ENCODE measurements at regions not wholly inside any gene's neighbourhood (a gene's known extent, or its start where the extent isn't known, plus 50 kb on each side); places are given as distances from the start of the nearest gene placed in this dataset.
"Not testable (repeated sequence)": the region's sequence is repeated elsewhere in the genome, so short reads cannot be mapped to it uniquely, and the experiment has no call there.

DNA sequence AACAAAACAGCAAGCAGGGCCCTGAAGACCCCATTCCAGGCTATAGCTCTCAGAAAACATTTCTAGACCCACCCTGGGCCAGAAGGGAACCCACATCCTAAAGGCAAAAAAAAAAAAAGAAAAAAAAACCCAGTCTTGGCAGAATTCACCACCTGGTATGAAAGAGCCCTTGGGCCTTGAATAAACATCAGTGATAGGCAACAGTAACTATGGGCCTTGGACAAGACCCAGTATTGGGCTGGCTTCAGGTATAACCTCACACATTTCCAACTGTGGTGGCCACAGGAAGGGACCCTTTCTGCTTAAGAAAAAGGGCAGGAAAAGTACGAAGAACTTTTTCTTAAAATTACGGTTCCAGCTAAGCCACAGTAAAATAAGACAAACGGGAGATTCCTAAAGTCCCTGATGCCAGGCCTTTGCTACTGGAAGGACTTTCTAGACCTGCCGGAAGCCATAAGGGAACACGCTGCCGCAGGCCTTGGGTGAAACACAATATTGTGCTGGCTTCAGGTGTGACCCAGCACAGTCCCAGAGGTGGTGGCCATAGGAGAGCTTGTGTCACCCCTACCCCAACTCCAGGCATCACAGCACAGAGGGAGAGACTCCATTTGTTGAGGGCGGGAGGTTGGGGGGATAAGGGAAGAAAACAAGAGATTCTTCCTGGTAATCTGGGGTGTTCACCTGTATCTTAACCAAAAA is 505.2 kb upstream of the RGMB start:
- DNase-seq (ENCODE audit: low spot score) = peak; percentile 41
- intact Hi-C loops (cut with DNase I) = loop anchor here in 1 of 2 donors (10.0 kb wide), 1 partner anchor 1454 kb away; no protein-coding TSS in a partner anchor

DNA sequence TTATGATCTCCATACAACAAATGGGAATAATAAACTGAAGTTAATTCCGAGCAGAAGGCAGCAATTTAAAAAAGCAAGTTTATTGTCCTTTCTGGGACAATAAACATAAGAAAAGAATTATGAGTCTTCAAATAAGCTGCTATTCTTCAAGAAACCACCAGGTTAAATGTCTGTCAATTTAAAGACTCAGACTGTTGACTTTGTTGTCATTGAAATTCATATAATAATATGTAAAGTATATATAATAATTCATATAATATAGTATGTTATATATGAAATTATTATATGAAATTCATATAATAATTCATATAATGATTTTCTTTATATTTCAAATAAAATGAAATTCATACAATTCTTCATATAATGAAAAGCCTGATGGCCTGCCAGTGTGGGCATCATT is 497.5 kb upstream of the RGMB start:
- DNase-seq (ENCODE audit: low spot score) = no peak

DNA sequence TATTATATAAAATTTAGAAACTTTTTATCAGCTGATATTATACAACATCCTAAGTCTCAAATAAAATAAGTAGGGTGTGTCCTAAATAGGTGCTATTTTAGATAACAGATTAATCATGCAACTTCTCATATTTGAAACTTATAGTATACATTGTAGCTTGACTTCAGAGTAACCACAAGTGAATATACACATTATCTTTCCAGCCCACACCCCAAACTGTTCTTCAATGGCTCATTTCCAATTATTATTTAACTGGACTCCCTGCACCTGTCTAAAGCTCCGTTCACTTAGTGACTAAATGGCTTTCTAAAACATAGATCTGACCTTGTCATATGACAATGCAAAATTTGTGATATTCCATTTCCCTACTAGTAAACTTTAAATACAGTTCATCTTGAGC is 490.9 kb upstream of the RGMB start:
- no peak for DNase-seq (ENCODE audit: low spot score)
- intact Hi-C loops (cut with DNase I) = no loop called here

More for the DNA sequence above, 497.5 kb upstream of the RGMB start:
- intact Hi-C loops (cut with DNase I) = no loop called here

DNA sequence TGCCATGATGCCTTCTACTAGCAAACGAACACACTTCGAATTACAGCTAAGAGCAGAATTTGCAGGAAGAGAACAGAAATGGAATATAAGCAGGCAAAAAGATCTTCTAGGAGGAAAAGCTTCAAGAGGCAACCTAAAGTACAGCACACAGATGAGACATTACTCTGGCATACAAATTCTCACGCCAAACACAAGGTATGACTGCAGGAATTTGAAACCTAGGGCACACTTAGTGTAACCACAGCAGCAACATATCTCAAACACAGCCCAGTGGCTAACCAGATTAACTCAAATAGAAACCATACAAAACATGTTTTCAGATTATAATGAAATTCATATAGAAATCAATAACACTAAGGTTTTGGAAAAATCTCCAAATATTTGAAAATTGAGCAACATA is 481.0 kb upstream of the RGMB start:
- no peak for DNase-seq (ENCODE audit: low spot score)
- intact Hi-C loops (cut with DNase I) = no loop called here

DNA sequence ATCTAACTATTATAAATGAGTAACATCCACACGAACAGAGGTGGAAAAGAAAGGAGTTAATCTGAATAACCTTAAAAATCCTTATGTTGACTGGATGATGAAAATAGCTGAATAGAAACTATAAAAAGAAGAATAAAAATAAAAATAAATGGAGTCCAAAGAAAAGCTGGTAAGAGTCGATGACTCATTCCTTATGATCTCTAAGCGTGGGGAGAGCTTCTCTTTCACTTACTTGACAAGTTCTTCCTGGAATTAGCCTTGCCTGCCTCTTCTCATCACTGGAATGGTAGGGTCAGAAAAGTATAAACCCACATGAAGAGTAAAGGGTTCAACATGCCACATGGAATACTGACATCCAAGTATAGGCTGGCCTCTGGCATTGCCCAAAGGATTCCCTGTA is 477.0 kb upstream of the RGMB start:
- DNase-seq (ENCODE audit: low spot score) = no peak

DNA sequence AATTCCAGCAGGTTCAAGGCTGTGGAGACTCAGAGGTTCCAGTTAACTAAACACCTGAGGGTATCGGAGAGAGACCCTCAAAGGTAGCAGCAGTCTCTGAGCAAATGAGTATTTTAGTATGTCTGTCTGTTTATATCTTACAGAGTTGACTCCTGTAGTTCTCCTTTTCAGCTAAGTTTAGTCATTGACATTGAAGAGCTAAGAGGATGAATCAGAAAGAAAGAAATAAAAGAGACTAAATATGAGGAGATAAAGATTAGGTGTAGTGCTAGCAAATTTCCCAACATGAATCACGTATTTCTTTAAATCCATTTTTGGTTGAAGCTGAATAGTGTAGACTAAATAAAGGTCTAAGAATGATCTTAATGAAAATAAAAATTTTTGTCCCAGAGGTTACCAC is 474.0 kb upstream of the RGMB start:
- no peak for DNase-seq (ENCODE audit: low spot score)
- intact Hi-C loops (cut with DNase I) = no loop called here

More for the DNA sequence above, 477.0 kb upstream of the RGMB start:
- intact Hi-C loops (cut with DNase I) = no loop called here

DNA sequence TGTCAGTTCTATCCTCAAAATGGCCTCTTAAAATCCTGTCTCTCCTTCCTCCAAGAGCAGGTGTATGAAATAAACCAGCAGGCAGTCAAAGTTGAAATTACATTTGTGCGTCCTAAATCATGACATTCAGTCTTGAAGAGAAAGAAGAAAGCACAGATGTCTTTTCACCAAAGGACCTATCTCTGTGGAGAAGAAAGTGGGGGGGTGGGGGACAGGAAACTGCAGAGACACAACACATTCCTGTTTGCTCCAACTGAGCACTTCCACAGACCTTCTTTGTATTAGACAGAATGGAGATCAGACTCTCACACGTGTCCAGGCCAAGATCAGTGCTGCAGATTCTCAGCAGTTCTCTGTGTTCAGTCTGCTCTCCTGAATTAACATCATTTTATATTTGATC is 471.9 kb upstream of the RGMB start:
- no peak for DNase-seq (ENCODE audit: low spot score)
- intact Hi-C loops (cut with DNase I) = no loop called here

DNA sequence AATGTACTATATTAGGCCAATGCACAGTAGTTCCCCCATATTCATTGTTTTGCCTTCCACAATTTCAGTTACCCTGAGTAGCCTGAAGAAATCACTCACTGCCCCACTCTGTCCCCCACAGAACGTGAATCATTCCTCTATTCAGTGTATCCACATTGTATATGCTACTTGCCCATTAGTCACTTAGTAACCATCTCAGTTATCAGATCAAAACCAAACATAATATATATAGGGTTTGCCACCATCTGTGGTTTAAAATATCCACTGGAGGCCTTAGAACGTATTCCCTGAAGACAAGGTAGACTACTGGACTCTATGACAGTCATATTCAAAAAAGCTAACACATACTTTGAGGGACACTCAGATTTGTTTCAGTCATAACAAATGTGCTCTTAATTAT is 465.7 kb upstream of the RGMB start:
- intact Hi-C loops (cut with DNase I) = no loop called here
- no peak for DNase-seq (ENCODE audit: low spot score)

DNA sequence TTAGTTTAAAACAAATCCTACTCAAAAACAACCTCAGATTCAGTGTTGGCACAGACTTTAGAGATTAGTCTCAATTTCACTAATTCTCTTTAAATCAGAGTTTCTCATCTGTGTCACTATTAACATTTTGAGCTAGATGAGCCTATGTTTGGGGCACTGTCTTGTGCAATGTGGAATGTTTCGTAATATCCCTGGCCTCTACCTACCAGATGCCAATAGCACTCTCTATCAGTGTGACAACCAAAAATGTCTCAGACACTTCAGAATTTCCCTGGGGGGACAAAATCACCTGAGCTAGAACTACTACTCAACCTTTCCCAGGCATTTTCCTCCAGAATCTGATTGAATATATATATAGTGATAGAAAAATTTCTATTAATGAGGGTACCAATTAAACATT is 465.2 kb upstream of the RGMB start:
- no peak for DNase-seq (ENCODE audit: low spot score)
- intact Hi-C loops (cut with DNase I) = no loop called here

DNA sequence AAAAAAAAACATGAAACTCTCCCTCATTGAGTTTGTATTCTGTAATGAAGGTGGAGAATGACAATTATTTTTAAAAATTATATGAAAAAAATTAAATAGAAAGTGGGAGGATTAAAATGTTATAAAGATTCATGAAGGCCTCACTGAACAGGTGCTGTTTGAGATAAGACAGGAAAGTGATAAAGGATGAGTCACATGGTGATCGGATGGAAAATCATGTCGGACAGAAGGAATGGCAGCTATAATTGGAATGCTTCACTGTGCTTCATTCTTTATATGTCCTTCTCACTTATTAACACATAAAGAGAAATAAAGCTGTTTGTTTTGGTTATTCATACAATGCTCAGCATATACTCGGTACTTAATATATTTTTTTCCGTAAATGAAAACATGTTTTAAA is 464.5 kb upstream of the RGMB start:
- no peak for DNase-seq (ENCODE audit: low spot score)
- intact Hi-C loops (cut with DNase I) = no loop called here

DNA sequence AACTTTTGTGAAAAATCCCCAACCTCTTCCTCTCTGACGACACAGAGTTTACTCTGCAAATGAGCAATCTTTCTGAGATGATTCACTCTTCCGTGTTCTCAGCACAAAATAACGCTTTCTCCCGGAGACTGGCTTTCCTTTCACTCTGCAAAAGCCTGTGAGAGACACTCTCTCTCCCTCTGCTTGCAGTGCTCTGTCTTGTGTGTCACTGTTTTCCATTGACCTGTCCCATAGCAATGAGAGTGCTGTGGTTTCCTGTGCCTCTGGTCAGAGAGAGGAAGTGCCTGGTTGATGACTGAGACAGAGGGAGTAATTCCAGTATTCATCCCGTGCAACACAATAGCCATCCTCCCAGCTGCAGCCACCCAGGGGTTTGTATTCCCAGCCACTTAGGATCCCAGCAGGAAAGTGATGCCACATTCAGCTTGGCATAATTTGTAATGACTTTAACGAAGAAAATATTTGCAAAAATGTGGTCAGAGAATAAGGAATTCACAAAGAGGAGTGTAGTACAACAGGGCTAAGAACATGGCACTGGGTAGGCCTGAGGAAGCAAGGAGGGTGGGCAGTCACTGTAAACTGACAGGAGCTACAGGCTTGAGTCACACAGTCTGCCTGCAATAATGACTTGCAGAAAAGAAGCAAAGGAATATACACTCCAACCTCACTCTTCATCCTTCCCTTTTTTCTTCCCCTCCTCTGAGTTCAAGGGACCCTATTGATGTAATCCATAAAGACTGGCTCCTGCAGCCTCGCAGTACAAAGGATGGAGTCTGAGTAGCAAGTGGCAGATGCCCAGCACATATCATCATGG is 463.5 kb upstream of the RGMB start:
- intact Hi-C loops (cut with DNase I) = no loop called here
- DNase-seq (ENCODE audit: low spot score) = no peak

DNA sequence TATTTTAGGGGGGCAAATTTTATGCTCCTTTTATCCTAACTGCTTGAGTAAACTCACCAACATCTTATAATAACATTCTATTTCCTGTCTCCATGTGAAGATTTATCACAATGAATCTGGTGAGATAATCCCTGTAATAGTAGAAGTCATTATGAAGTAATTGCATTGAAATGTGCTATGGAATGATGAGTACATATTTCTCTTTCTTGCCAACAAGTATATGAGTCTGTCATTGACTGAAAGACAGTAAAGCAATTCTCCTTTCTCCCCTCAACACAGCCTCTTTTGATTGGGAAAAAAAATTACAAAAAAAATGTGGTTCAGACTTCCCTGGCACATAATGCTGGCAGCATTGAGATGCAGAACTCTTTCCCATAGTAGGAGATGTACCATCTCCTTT is 459.2 kb upstream of the RGMB start:
- intact Hi-C loops (cut with DNase I) = no loop called here
- no peak for DNase-seq (ENCODE audit: low spot score)

DNA sequence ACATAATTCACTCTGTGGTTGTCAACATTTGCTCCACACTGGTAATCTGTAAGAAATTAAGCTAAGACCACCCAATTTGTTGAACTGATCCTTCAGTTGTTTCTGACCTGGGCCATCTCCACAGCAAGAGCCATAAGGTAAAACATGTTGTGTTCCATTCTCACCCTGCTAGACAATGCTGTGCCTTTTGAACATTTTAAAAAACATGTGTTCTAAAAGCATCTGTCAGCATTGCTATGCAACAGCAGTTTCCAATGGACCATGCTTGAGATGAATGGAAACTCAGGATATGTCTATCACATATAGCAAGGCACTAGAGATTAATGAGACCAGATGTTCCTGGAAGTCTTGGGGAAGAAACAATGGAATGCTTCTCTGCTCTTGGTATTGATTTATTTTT is 455.1 kb upstream of the RGMB start:
- intact Hi-C loops (cut with DNase I) = no loop called here
- DNase-seq (ENCODE audit: low spot score) = no peak

DNA sequence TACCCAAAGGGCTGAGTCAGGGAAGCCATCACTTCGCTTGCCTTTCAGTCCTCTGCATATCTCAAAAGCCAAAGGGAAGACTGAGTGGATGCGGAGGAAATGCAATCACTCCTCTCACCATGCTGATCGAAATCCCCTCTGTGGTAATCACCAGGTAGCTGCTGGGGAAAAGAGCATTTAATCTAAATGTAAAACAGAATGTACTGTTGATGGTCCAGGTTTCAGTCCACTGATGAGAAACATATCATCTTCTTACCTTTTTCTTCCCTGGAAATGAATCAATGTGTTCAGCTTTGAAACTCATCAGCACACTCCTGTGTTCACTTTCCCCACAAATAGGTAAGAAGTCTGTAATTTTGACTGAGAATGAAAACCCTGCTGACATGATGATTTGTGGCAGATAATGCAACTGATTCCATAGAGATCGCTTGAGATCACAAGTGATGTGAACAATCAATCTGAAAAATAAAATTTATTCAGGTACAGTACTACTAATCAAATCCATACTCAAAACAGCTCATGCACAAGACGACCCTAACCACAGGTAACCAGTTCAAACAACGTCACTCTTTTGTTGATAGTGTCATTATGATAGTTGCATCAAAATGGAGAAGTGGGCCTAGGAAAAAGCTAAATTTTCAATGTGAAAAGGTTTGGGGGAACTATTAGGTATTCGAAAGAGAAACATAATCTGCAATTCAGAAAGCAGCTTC is 454.0 kb upstream of the RGMB start:
- no peak for DNase-seq (ENCODE audit: low spot score)
- intact Hi-C loops (cut with DNase I) = no loop called here

DNA sequence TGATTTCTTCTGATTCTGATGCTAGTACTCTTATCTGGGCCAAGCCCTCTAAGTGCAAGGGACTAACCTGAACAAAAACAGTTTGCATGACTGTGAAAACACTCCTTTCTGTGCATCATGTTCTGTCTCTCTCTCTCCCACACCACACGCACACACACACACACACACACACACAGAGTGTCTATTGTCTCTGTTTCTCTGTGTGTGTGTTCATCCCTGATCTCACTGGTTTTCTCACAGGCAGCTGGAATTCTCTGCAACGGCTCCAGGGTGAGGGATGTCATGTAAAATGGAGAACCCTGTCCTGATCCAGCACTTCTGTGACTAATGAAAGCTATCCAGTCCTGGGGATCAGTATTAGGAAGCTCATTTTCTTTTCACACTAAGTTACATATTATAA is 453.1 kb upstream of the RGMB start:
- no peak for DNase-seq (ENCODE audit: low spot score)
- intact Hi-C loops (cut with DNase I) = no loop called here

DNA sequence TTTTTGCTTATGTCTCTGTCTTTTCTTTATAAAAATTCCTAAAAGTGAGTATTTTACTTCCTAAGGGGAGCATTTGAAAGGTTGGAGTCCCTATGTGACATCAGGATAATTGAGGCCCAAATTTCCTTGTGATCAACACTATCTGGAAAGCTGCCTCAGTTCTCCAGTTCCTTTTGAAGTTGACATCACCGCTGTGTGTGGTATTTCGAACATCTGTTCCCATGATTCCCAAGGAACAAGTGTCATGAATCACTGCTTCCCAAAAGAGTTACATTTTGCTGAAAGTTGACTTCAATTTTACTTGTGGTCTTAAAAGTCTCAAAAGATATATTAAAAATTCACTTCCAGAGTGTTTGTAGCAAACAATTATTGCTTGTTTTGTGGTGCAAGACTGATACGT is 452.1 kb upstream of the RGMB start:
- intact Hi-C loops (cut with DNase I) = no loop called here
- DNase-seq (ENCODE audit: low spot score) = no peak

DNA sequence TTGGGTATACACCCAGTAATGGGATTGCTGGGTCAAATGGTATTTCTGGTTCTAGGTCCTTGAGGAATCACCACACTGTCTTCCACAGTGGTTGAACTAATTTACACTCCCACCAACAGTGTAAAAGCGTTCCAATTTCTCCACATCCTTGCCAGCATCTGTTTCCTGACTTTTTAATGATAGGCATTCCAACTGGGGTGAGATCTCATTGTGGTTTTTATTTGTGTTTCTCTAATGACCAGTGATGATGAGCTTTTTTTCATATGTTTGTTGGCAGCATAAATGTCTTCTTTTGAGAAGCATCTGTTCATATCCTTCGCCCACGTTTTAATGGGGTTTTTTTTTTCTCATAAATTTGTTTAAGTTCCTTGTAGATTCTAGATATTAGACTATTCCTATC is 448.3 kb upstream of the RGMB start:
- intact Hi-C loops (cut with DNase I); DNase-seq (ENCODE audit: low spot score): not testable (repeated sequence)

DNA sequence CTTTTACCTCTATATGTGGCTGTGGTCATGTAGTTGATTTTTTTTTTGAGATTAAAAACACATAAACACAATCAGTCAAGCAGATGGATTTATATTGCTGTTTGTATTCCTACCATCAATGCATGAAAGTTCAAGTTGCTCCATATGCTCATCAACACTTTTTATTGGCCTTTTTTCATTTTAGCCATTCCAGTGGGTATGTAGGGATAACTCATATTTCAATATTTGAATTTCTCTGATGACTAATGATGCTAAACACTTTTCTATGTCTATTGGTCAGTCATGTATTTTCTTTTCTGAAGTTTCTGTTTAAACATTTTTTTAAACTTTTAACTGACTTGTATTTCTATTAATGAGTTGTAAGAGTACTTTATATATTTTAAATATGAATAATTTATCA is 445.4 kb upstream of the RGMB start:
- intact Hi-C loops (cut with DNase I) = no loop called here
- no peak for DNase-seq (ENCODE audit: low spot score)

DNA sequence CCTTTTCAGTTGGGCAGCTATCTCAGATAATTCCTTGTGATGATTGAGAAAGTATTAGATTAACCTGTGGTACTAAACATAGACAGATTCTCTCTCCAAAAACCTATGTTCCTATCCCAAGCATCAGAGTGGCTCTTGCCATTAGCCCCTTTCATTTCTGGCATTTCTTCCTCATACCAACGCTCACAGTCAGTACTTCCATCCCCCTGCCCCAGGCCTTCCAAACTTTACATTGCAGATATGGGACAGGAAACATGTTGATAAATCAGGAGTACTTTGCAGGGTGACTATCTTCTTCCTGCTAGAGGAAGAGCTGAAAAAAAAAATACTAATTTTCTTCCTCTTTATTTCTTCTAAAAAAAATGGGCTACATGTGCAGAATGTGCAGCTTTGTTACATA is 442.6 kb upstream of the RGMB start:
- intact Hi-C loops (cut with DNase I) = no loop called here
- no peak for DNase-seq (ENCODE audit: low spot score)

DNA sequence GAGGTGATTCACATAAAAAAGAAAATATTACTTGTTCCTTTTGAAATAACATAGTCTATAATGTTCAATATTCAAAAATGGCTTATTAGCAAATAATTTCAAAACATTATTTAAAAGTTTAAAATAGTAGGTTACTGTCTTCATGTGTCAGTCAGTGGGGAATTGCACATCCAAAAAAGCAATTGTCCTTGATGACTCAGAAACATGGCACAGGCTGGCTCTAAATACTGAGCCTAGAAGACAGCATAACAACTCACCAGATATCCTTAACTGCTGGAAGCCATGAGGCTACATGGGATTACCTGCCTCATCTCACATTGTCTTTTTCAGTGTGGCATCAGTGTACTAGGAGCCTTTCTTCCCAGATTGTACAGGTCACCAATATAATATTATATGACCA is 439.5 kb upstream of the RGMB start:
- intact Hi-C loops (cut with DNase I) = no loop called here
- no peak for DNase-seq (ENCODE audit: low spot score)

DNA sequence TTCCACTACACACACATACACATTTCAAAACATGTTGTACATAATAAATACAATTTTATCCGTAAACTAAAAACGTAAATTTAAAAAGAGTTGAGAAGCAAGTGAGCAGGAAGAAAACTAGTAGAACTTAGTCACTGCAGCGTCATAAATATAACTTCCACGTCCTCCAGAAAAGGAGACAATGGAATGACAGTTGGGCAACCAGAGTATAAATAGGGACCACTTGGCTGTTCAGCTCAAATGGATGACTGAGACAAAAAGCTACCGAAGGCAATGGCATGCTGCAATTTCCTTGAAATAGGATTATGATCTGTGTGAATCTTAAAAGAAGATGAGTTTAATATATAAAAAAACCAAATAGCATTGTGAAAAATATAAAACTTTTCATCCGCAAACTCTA is 438.5 kb upstream of the RGMB start:
- DNase-seq (ENCODE audit: low spot score) = no peak
- intact Hi-C loops (cut with DNase I) = no loop called here
